ENCODE measurements at regions not wholly inside any gene's neighbourhood (a gene's known extent, or its start where the extent isn't known, plus 50 kb on each side); places are given as distances from the start of the nearest gene placed in this dataset.

- TF ChIP-seq TAF1 (IDR thresholded peaks at IDR 0.05; ENCODE audit: control insufficient read depth, extremely low read depth, insufficient read depth, low read length, severe bottlenecking) (no peak), YY1 (IDR thresholded peaks at IDR 0.05; ENCODE audit: borderline replicate concordance in 1 of 3, control insufficient read depth in 1 of 3, extremely low read depth in 1 of 3, insufficient read depth in 3 of 3, insufficient read length in 1 of 3, insufficient replicate concordance in 2 of 3, low read depth in 1 of 3, low read length in 2 of 3) (no peak), ATF1 (CRISPR knock-in tag; IDR thresholded peaks at IDR 0.05) (no peak), ATF1 (tag; IDR thresholded peaks at IDR 0.05) (no peak), PATZ1 (CRISPR knock-in tag; IDR thresholded peaks at IDR 0.05; ENCODE audit: borderline replicate concordance) (no peak)
Observed at GRCh38 chr19:16019691-16020448, 56.4 kb upstream of the TPM4 start.
